Erythroblast (primary cell): ENCODE measurements at regions not wholly inside any gene's neighbourhood (a gene's known extent, or its start where the extent isn't known, plus 50 kb on each side); places are given as distances from the start of the nearest gene placed in this dataset.

ENCODE experiments used
- GATA1 ChIP-seq: IDR thresholded peaks from 2 replicates; pipeline ENCODE4 v1.6.1; 2011; ENCODE audit warnings: low read depth, mild to moderate bottlenecking, control low read depth, low read length, moderate library complexity
- POLR2A ChIP-seq: IDR thresholded peaks from 2 replicates; pipeline ENCODE4 v1.6.1; 2011; ENCODE audit warnings: mild to moderate bottlenecking, low read length

DNA sequence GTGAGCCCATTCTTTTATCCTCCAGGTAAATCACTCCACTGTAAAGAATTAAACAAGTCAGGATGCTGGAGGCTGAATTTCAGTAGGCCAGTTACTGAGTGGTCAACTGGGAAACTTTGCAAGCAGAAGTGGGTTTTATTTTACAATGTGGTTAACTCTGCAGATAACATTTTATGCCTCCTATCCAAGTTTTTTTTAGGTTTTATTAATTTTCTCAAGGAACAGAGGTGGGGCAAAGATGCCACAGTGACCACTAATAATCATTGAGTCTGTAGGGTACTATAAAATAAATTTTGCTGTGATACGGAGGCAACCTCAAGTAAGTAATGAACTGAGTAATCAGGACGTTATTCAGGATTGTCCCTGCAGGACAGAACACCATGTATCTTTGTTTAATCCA is 599.9 kb downstream of the METTL15 start:
- TF ChIP-seq POLR2A, result no peak
- TF ChIP-seq GATA1, result no peak
